Gastroesophageal sphincter (tissue), 4 donors: ENCODE measurements at regions not wholly inside any gene's neighbourhood (a gene's known extent, or its start where the extent isn't known, plus 50 kb on each side); places are given as distances from the start of the nearest gene placed in this dataset.
"Not testable (repeated sequence)": the region's sequence is repeated elsewhere in the genome, so short reads cannot be mapped to it uniquely, and the experiment has no call there.

Experiments used
- ATAC-seq: fragments of 150-250 bp; one replicate; pipeline ENCODE4 v1.9.1; 2016; ENCODE audit warnings: mild to moderate bottlenecking, moderate library complexity
- H3K27ac ChIP-seq, 4 donors: fragments of 200-600 bp; sonication (generic) in 3 of 4; 1 replicate in 3 of 4; 2 replicates in 1 of 4; pipeline ENCODE4 v1.5.1; 2016 to 2019
- H3K27me3 ChIP-seq: fragments of 200-600 bp; sonication (generic); one replicate; pipeline ENCODE4 v1.5.1; 2019
- H3K36me3 ChIP-seq, 2 donors: fragments of 200-600 bp; sonication (generic); one replicate each; pipeline ENCODE4 v1.5.1; 2019; ENCODE audit warnings: control low read depth in 1 of 2
- H3K4me1 ChIP-seq, 3 donors: fragments of 200-600 bp; sonication (generic); 1 replicate in 2 of 3; 2 replicates in 1 of 3; pipeline ENCODE4 v1.5.1; 2016 to 2019; ENCODE audit warnings: control low read depth in 2 of 3
- H3K4me3 ChIP-seq, 2 donors: fragments of 200-600 bp; sonication (generic); one replicate each; pipeline ENCODE4 v1.5.1; 2019; ENCODE audit warnings: mild to moderate bottlenecking in 1 of 2, moderate library complexity in 1 of 2
- H3K9me3 ChIP-seq, 3 donors: fragments of 200-600 bp; sonication (generic); one replicate each; pipeline ENCODE4 v1.5.1; 2017 to 2019; ENCODE audit warnings: control low read depth in 2 of 3
- CTCF ChIP-seq, 4 experiments: fragments of 200-600 bp in 2 of 4; fragments of 450-650 bp in 2 of 4; sonication (generic) in 1 of 4; IDR thresholded peaks; one replicate each; pipeline ENCODE4 v1.5.1; 2017 to 2019; ENCODE audit warnings: antibody characterized with exemption in 4 of 4, mild to moderate bottlenecking in 2 of 4, moderate library complexity in 2 of 4
- EP300 ChIP-seq: sonication (generic); formaldehyde crosslinking; IDR thresholded peaks from one replicate; pipeline ENCODE4 v1.6.1; 2017; ENCODE audit warnings: antibody characterized with exemption, mild to moderate bottlenecking
- POLR2A ChIP-seq, 2 donors: fragments of 450-650 bp; IDR thresholded peaks; one replicate each; pipeline ENCODE4 v1.6.1; 2017; ENCODE audit warnings: antibody characterized with exemption in 2 of 2, mild to moderate bottlenecking in 2 of 2, moderate library complexity in 1 of 2
- POLR2AphosphoS5 ChIP-seq: sonication (generic); formaldehyde crosslinking; IDR thresholded peaks from one replicate; pipeline ENCODE4 v1.6.1; 2017; ENCODE audit warnings: antibody characterized with exemption
- WGBS, 2 donors: methylation state at CpG; one replicate each; pipeline ENCODE4 v1.1.5; 2018; ENCODE audit warnings: low coverage in 1 of 2; 5-methylcytosine and 5-hydroxymethylcytosine counted together

DNA sequence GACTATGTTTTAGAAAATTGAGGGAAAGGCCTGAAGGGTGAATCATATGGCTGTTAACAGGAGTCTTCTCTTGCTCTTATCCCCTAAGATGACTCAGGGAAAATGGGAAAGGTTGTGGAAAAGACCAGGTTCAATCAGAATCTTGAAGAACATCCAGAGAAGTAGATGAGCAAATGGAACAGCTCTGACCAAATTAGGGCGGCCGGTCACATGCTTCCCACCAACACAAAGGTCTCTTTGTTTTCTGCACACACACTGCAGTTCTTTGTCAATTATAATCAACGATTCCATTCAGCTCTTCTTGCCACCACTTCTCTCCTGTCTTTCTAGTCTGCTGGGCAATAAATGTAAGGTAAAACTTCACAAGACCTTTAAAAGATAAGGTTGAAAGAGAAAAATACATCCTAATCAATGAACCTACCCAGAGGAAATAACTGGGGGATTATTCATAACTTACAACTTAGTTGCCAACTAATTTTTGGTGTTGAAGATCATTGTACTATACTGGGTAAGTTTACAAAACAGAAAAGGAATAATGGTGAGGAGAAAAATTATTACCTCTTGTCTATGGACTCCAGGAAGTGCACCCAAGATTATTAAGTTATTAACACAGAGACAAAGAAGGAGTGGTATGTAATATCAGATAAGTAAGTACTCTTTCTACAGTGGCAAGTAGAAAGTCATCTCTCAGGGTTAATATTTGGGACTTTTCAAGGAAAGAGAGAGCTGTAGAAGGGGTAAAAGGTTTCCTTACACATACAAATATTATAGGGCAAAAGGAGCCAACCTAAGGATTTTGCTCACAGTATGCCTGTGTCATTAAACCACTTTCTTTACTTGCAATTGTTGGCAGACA lies 441.9 kb upstream of the PIK3R1 start:
- H3K36me3 ChIP-seq: no peaks in the 10 kb centered on the region
- no peaks in the 10 kb centered on the region for H3K27me3 ChIP-seq
- no peak overlapping the region for H3K4me3 ChIP-seq
- peak overlapping the region; percentile 32 to 75 (median 52) for H3K27ac ChIP-seq
- 89 to 100% methylated on average over 2 to 3 of the region's 3 CpGs for WGBS, 2 donors
- peaks cover 3 to 41% (median 10%) of the 10 kb centered on the region in 3 donors for H3K4me1 ChIP-seq
- TF ChIP-seq CTCF (IDR thresholded peaks at IDR 0.05) (no peak), EP300 (no peak), POLR2AphosphoS5 (no peak), POLR2A (IDR thresholded peaks at IDR 0.05) (no peak)
- no peak for ATAC-seq
- H3K9me3 ChIP-seq: no peaks in the 10 kb centered on the region

DNA sequence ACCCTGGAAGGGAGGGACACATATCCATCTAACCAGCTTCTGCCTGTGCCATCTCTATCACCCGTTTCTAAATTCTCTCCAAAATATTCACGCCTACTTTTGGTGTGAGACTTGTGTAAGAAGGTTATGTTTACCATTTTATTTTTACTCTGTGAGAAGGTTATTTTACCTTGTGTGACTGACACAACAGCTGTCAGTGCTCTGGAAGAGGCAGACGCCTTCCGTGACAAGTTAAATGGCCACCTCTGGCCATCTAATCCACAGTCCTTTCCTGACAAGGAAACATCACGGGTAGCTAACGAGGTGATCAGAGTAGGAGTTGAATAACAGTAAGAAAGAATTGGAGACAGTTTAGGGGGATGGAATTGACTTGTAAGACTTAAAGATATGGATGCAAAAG lies 443.8 kb upstream of the PIK3R1 start:
- H3K36me3 ChIP-seq: no peaks in the 10 kb centered on the region
- H3K27ac ChIP-seq: peak overlapping the region in 2 of 4 donors; percentile 9 to 75
- no peak overlapping the region for H3K4me3 ChIP-seq
- 77 to 95% methylated on average over 4 to 6 of the region's 6 CpGs for WGBS, 2 donors
- peaks cover 3 to 41% (median 10%) of the 10 kb centered on the region in 3 donors for H3K4me1 ChIP-seq
- ATAC-seq: no peak
- H3K9me3 ChIP-seq: no peaks in the 10 kb centered on the region
- TF ChIP-seq POLR2A (IDR thresholded peaks at IDR 0.05) (no peak), EP300 (no peak), CTCF (IDR thresholded peaks at IDR 0.05) (no peak), POLR2AphosphoS5 (no peak)
- H3K27me3 ChIP-seq: no peaks in the 10 kb centered on the region

GRCh38 chr5:67771221-67771620 lies 444.3 kb upstream of the PIK3R1 start:
- Histone ChIP-seq H3K9me3 (no peaks in the 10 kb centered on the region), H3K27ac (peak overlapping the region in 3 of 4 donors; percentile 35 to 75 (median 70)), H3K36me3 (no peaks in the 10 kb centered on the region), H3K27me3 (no peaks in the 10 kb centered on the region), H3K4me1 (peaks cover 3 to 41% (median 10%) of the 10 kb centered on the region in 3 donors), H3K4me3 (no peak overlapping the region)
- no peak for ATAC-seq
- WGBS, 2 donors: 5 to 9% methylated on average over 2 of the region's 2 CpGs
- TF ChIP-seq POLR2A (IDR thresholded peaks at IDR 0.05) (no peak), CTCF (IDR thresholded peaks at IDR 0.05) (no peak), EP300 (no peak), POLR2AphosphoS5 (no peak)

GRCh38 chr5:67770431-67771025 lies 445.0 kb upstream of the PIK3R1 start:
- TF ChIP-seq EP300: no peak
- WGBS, 2 donors: 62 to 63% methylated on average over 2 to 5 of the region's 5 CpGs
- H3K36me3 ChIP-seq: no peaks in the 10 kb centered on the region
- no peak overlapping the region for H3K4me3 ChIP-seq
- H3K4me1 ChIP-seq: peaks cover 3 to 41% (median 10%) of the 10 kb centered on the region in 3 donors
- H3K9me3 ChIP-seq: no peaks in the 10 kb centered on the region
- H3K27ac ChIP-seq: peak overlapping the region; percentile 35 to 75 (median 72)
- ATAC-seq: peak; percentile 40
- H3K27me3 ChIP-seq: no peaks in the 10 kb centered on the region

- WGBS, 2 donors: 75 to 89% methylated on average over 2 of the region's 2 CpGs
- Histone ChIP-seq H3K27ac (no peak overlapping the region), H3K4me3 (no peak overlapping the region), H3K4me1 (peaks cover 2 to 19% (median 10%) of the 10 kb centered on the region in 3 donors), H3K9me3 (peaks cover 0 to 8% (median 0%) of the 10 kb centered on the region in 3 donors), H3K36me3 (no peaks in the 10 kb centered on the region), H3K27me3 (no peaks in the 10 kb centered on the region)
- no peak for TF ChIP-seq POLR2A (IDR thresholded peaks at IDR 0.05)
- no peak for TF ChIP-seq POLR2AphosphoS5
- no peak for TF ChIP-seq EP300
- TF ChIP-seq CTCF (IDR thresholded peaks at IDR 0.05): no peak
- ATAC-seq: no peak
Measured at GRCh38 chr5:67765697-67766096, 449.9 kb upstream of the PIK3R1 start.

DNA sequence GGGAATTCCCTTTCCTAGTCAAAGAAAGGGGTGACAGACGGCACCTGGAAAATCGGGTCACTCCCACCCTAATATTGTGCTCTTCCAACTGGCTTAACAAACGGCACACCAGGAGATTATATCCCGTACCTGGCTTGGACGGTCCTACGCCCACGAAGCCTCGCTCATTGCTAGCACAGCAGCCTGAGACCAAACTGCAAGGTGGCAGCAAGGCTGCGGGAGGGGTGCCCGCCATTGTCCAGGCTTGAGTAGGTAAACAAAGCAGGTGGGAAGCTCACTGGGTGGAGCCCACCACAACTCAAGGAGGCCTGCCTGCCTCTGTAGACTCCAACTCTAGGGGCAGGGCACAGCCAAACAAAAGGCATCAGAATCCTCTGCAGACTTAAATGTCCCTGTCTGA lies 457.8 kb upstream of the PIK3R1 start:
- H3K27me3 ChIP-seq, H3K27ac ChIP-seq, H3K36me3 ChIP-seq, H3K4me1 ChIP-seq, H3K4me3 ChIP-seq, ATAC-seq: not testable (repeated sequence)
- 77% methylated on average over 7 of the region's 10 CpGs; no CpG with 5 or more reads in 1 of the 2 donors for WGBS, 2 donors
- peaks cover 0 to 25% (median 0%) of the 10 kb centered on the region in 3 donors for H3K9me3 ChIP-seq
